Nephron (organoid): ENCODE measurements at regions not wholly inside any gene's neighbourhood (a gene's known extent, or its start where the extent isn't known, plus 50 kb on each side); places are given as distances from the start of the nearest gene placed in this dataset.
"Not testable (repeated sequence)": the region's sequence is repeated elsewhere in the genome, so short reads cannot be mapped to it uniquely, and the experiment has no call there.

Experiments used
- H3K27ac Mint-ChIP-seq, 3 experiments: 2 replicates each; pipeline ENCODE4 v1.8.0; 2020; ENCODE audit warnings: mixed read lengths in 3 of 3, mild to moderate bottlenecking in 2 of 3, moderate library complexity in 1 of 3
- H3K27me3 Mint-ChIP-seq: 2 replicates; pipeline ENCODE4 v1.8.0; 2021; ENCODE audit warnings: low read depth, mild to moderate bottlenecking, moderate library complexity, mixed read lengths
- H3K36me3 Mint-ChIP-seq: 2 replicates; pipeline ENCODE4 v1.8.0; 2020; ENCODE audit warnings: low read depth, mixed read lengths
- H3K4me1 Mint-ChIP-seq: 2 replicates; pipeline ENCODE4 v1.8.0; 2020; ENCODE audit warnings: mixed read lengths
- H3K4me3 Mint-ChIP-seq, 3 experiments: 2 replicates each; pipeline ENCODE4 v1.8.0; 2020; ENCODE audit warnings: mild to moderate bottlenecking in 3 of 3, mixed read lengths in 3 of 3, moderate library complexity in 2 of 3
- H3K9me3 Mint-ChIP-seq: 2 replicates; pipeline ENCODE4 v1.8.0; 2020; ENCODE audit warnings: mixed read lengths
- TF ChIP-seq, protein P1 (sequence below), 3 experiments: fragments of 200-600 bp; sonication (generic); IDR thresholded peaks; one replicate each; pipeline ENCODE4 v1.5.0; 2021; ENCODE audit warnings: antibody characterized with exemption in 3 of 3; ENCODE audit not compliant: unreplicated experiment in 3 of 3

DNA sequence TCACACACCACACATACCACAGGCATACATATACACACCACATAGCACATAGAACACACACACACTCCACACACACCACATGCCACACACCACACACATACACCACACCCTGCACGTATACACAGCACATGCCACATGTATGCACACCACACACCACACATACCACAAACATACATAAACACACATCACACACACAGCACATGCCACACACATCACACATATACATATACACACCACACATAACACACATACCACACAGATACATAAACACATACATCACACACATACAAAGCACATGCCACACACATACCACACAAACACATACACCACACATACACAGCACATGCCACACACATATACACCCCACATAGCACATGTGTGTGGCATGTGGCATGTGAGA lies 171.1 kb downstream of the OR4M2 start:
- H3K4me3 Mint-ChIP-seq = no peak overlapping the region
- H3K27me3 Mint-ChIP-seq = no peaks in the 10 kb centered on the region
- no peaks in the 10 kb centered on the region for H3K4me1 Mint-ChIP-seq
- H3K36me3 Mint-ChIP-seq = peaks cover 8% of the 10 kb centered on the region
- H3K27ac Mint-ChIP-seq = no peak overlapping the region
- TF ChIP-seq, protein P1, sequence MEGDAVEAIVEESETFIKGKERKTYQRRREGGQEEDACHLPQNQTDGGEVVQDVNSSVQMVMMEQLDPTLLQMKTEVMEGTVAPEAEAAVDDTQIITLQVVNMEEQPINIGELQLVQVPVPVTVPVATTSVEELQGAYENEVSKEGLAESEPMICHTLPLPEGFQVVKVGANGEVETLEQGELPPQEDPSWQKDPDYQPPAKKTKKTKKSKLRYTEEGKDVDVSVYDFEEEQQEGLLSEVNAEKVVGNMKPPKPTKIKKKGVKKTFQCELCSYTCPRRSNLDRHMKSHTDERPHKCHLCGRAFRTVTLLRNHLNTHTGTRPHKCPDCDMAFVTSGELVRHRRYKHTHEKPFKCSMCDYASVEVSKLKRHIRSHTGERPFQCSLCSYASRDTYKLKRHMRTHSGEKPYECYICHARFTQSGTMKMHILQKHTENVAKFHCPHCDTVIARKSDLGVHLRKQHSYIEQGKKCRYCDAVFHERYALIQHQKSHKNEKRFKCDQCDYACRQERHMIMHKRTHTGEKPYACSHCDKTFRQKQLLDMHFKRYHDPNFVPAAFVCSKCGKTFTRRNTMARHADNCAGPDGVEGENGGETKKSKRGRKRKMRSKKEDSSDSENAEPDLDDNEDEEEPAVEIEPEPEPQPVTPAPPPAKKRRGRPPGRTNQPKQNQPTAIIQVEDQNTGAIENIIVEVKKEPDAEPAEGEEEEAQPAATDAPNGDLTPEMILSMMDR (IDR thresholded peaks at IDR 0.05; ENCODE audit: unreplicated experiment in 3 of 3) = no peak
- H3K9me3 Mint-ChIP-seq = peaks cover 65% of the 10 kb centered on the region

DNA sequence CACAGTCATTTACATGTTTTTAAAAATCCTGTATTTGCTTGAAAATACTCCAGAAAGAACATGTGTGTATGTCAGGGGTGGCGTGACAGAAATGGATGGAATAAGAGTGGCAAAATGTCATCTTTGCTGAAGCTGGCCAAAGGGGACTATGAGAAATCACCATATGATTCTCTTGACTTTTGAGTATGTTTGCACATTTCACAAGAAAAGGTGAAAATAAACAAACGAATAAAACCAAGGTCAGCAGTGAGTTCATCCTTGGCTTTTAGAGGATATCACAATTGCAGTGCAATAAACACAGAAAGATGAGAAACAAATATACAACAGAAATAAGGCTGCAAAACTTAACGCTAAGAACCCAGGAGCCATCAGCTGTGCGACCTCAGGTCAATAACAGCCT lies 171.7 kb downstream of the OR4M2 start:
- not testable (repeated sequence) for H3K4me3 Mint-ChIP-seq, H3K36me3 Mint-ChIP-seq, H3K27me3 Mint-ChIP-seq, H3K4me1 Mint-ChIP-seq, H3K27ac Mint-ChIP-seq
- peaks cover 71% of the 10 kb centered on the region for H3K9me3 Mint-ChIP-seq

DNA sequence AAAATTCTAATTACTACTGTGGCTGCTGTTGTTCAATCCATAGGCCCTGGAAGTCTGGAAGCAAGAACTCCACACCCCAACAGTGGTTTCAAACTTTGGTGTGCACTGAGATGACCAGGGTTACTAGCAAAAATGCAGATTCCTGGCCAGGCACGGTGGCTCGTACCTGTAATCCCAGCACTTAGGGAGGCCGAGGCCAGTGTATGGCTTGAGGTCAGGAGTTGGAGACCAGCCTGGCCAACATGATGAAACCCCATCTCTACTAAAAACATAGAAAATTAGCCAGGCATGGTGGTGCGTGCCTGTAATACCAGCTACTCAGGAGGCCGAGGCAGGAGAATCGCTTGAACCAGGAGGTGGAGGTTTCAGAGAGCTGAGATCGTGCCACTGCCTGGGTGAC lies 172.2 kb downstream of the OR4M2 start:
- H3K4me1 Mint-ChIP-seq, H3K27ac Mint-ChIP-seq, H3K27me3 Mint-ChIP-seq, H3K36me3 Mint-ChIP-seq, H3K4me3 Mint-ChIP-seq: not testable (repeated sequence)
- H3K9me3 Mint-ChIP-seq = peaks cover 73% of the 10 kb centered on the region

DNA sequence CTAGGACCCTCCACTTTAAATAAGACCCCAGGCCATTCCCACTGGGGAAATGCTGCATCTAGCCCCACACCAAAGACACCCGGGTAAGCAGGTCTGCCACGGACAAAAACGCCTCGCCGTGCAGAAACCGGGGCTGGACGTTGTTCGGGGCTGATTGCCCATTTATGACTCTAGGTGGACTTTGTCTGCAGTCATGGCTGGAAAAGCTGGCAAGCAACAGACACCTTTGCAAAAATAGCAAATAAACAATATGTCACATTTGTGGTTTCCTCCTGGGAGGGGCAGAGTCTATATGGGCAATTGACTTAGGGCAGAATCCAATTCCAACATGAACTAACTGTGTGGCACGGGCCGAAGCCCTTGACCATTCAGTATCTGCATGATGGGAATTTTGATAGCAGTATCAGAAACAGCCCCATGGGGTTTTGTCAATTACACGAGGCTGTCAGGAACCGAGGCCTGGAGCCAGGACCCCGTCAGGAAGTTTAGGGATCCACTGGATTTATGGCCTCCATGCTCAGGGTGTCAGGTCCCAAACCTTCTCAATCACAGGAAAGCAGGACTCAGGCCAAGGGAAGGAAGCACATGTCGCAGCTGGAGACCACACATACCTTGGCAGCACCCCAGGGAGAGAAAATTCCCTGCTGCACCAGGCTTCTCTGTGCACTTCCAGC lies 172.8 kb downstream of the OR4M2 start:
- not testable (repeated sequence) for H3K36me3 Mint-ChIP-seq, H3K4me3 Mint-ChIP-seq, H3K27me3 Mint-ChIP-seq, H3K27ac Mint-ChIP-seq, H3K4me1 Mint-ChIP-seq
- peaks cover 69% of the 10 kb centered on the region for H3K9me3 Mint-ChIP-seq

DNA sequence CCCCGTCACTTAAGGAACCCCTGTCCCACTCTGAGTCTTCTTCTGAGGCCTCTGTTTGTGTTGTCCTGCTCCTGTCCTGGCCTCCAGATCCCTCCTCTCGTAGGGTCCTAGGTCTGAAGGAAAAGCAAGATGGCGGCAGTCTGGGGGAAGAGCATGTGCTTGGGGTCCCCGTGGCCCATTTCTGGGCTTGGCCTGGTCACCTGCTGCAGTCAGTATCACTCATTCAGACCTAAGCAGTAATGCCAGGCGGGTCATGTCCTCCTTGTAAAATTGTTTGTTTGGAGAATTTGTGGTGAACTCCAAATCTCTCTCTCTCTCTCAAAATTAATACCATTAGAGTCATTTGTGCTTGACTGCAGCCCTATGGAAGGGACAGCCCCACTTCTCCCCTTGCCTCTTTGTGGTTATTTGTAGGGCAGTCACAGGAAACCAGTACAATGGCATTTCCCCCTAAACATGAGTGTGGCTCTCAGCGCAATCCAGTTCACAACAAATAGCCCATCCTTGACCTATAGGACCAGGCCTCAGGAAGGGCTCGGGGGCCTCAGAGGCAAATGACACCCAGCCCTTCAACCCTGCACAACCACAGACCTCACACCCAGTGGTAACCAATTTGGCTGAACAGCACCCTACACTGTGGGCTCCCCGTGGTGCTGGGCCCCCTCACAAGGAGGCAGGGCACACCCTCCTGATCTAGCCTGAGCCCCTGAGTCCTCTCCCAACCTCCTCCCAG lies 173.5 kb downstream of the OR4M2 start:
- Mint-ChIP-seq H3K4me1 (no peaks in the 10 kb centered on the region), H3K36me3 (peaks cover 8% of the 10 kb centered on the region), H3K4me3 (no peak overlapping the region), H3K27me3 (no peaks in the 10 kb centered on the region), H3K27ac (no peak overlapping the region), H3K9me3 (peaks cover 65% of the 10 kb centered on the region)
- TF ChIP-seq, protein P1 (IDR thresholded peaks at IDR 0.05; ENCODE audit: unreplicated experiment in 3 of 3) = no peak

DNA sequence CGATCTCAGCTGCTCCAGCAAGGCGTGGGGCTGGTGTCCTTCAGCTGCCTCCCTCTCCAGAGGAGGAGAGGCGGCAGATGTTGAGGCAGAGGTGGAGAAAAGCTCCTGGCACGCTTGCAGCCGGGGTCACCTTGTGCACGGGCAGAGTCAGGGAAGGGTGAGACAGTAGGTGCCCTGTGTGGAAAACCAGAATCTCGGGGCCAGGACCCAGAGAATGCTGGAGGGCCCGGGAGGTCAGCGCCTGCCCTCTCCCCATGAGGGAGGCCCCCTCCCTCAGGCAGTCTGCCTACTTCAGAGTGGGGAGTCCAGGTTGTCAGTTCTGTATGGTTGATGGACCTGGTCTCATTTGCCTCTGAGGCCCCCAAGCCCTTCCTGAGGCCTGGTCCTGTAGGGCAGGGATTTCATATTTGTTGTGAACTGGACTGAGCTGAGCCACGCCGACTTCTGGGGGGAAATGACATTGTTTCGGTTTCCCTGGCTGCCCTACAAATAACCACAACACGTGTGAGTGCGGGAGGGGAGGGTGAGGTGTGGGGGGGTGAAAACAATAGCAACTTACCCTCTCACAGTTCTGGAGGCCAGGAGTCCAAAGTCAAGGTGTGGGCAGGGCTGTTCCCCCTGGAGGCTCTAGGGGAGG lies 174.2 kb downstream of the OR4M2 start:
- not testable (repeated sequence) for H3K4me3 Mint-ChIP-seq, H3K27ac Mint-ChIP-seq, H3K4me1 Mint-ChIP-seq, H3K36me3 Mint-ChIP-seq, H3K27me3 Mint-ChIP-seq
- H3K9me3 Mint-ChIP-seq = peaks cover 67% of the 10 kb centered on the region

DNA sequence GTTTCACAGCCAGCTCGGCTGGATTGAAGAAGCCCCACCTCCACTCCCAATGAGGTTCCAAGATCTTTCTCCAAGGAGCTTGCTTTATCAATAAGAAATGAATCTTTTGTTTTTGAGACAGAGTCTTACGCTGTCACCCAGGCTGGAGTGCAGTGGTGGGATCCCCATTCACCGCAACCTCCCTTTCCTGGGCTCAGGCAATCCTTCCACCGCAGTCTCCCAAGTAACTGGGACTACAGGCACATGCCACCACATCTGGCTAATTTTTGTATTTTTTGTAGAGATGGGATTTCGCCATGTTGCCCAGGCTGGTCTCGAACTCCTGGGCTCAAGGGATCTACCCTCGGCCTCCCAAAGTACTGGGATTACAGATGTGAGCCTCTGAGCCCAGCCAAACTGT lies 175.3 kb downstream of the OR4M2 start:
- H3K27ac Mint-ChIP-seq, H3K27me3 Mint-ChIP-seq, H3K4me1 Mint-ChIP-seq, H3K4me3 Mint-ChIP-seq: not testable (repeated sequence)
- H3K9me3 Mint-ChIP-seq = peaks cover 72% of the 10 kb centered on the region
- H3K36me3 Mint-ChIP-seq = peaks cover 18% of the 10 kb centered on the region

DNA sequence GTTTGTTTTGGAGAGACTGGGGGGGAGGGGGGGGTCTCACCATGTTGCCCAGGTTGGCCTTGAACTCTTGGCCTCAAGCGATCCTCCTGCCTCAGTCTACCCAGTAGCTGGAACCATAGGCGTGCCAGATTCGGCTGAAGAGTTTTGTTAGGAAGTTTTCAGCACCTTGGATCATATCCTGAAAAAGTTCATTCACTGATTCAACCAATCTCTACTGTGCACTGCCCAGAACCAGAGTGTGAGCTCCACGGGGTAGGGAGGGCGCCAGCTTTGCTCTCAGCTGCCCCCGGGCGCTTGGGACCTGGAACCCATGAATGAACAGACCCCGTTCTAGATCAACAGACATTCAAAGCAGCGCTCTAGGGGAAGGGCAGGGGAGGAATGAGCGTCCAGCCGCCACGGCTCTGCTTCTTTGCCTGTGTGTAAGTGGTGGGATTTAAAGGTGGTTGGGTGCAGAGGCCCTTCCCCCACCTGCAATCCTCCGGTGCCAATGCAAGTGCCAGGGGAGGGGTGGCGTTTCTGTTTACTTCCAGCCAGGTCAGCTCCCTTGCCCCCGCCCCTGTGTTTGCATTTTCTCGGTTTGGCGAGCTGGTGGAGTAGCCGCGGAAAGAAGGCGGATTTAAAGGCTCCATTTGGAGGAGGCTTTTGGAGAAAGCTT lies 176.2 kb downstream of the OR4M2 start:
- Mint-ChIP-seq H3K9me3 (peaks cover 75% of the 10 kb centered on the region), H3K36me3 (peaks cover 15% of the 10 kb centered on the region)
- H3K27me3 Mint-ChIP-seq, H3K4me3 Mint-ChIP-seq, H3K27ac Mint-ChIP-seq, H3K4me1 Mint-ChIP-seq: not testable (repeated sequence)
